Mucosa of descending colon (tissue), 3 donors: ENCODE measurements at regions not wholly inside any gene's neighbourhood (a gene's known extent, or its start where the extent isn't known, plus 50 kb on each side); places are given as distances from the start of the nearest gene placed in this dataset.

Experiments used
- ATAC-seq: fragments of 200-7000 bp; cut with Tn5 transposase; one replicate; pipeline ENCODE4 v1.9.1; 2020; ENCODE audit warnings: mild to moderate bottlenecking, moderate library complexity
- DNase-seq, 3 donors: peaks; one replicate each; pipeline ENCODE4 v3.0.0-alpha.2; 2020
- H3K36me3 ChIP-seq: fragments of 200-600 bp; one replicate; pipeline ENCODE4 v1.8.0; 2021; ENCODE audit warnings: low read depth, mild to moderate bottlenecking
- H3K4me1 ChIP-seq: fragments of 200-600 bp; one replicate; pipeline ENCODE4 v1.8.0; 2021; ENCODE audit warnings: low read depth, mild to moderate bottlenecking
- H3K4me3 ChIP-seq: fragments of 200-600 bp; one replicate; pipeline ENCODE4 v1.8.0; 2021; ENCODE audit warnings: mild to moderate bottlenecking
- H3K9me3 ChIP-seq: fragments of 200-600 bp; one replicate; pipeline ENCODE4 v1.8.0; 2021; ENCODE audit warnings: mild to moderate bottlenecking
- CTCF ChIP-seq: fragments of 200-600 bp; IDR thresholded peaks from one replicate; pipeline ENCODE4 v1.8.0; 2022; ENCODE audit warnings: antibody characterized with exemption, mild to moderate bottlenecking
- intact Hi-C, 2 donors: fragments of 100-400 bp; cut with DNase I in 1 of 2; cut with micrococcal nuclease in 1 of 2; formaldehyde crosslinking; loops; one replicate each; pipeline versions ENCODE4 v1.11.0 to v1.11.1; 2022; cut with DNase I, micrococcal nuclease
- donor health status: DM: no; HTN: no; CAD: no; lungs with moderate emphysema.
- donor health status: DM: no; HTN: no; CAD: no.
- donor health status: DM: no; HTN: yes; CAD: no.

GRCh38 chr4:156662921-156663320, 308.7 kb downstream of the PDGFC start:
- ATAC-seq (no peak), DNase-seq (no peak)
- TF ChIP-seq CTCF, result no peak
- H3K4me1 ChIP-seq, result no peaks in the 10 kb centered on the region
- intact Hi-C loops, result loop anchor here in 1 of 2 donors (10.0 kb wide), 1 partner anchor 188 kb away; no protein-coding TSS in a partner anchor
- no peak overlapping the region for H3K4me3 ChIP-seq
- H3K36me3 ChIP-seq, result no peaks in the 10 kb centered on the region
- no peaks in the 10 kb centered on the region for H3K9me3 ChIP-seq

GRCh38 chr4:156661555-156661954, 310.0 kb downstream of the PDGFC start:
- H3K4me1 ChIP-seq, result no peaks in the 10 kb centered on the region
- no peak for ATAC-seq
- no peaks in the 10 kb centered on the region for H3K36me3 ChIP-seq
- intact Hi-C loops, result loop anchor here in 1 of 2 donors (10.0 kb wide), 1 partner anchor 187 kb away; no protein-coding TSS in a partner anchor
- no peak for TF ChIP-seq CTCF
- H3K4me3 ChIP-seq, result no peak overlapping the region
- no peaks in the 10 kb centered on the region for H3K9me3 ChIP-seq
- no peak for DNase-seq

- Histone ChIP-seq H3K36me3 (no peaks in the 10 kb centered on the region), H3K4me1 (no peaks in the 10 kb centered on the region), H3K9me3 (no peaks in the 10 kb centered on the region), H3K4me3 (no peak overlapping the region)
- ATAC-seq (no peak), DNase-seq (no peak)
- no peak for TF ChIP-seq CTCF
- intact Hi-C loops, result loop anchor here in 1 of 2 donors (10.0 kb wide), 1 partner anchor 186 kb away; no protein-coding TSS in a partner anchor
These were observed 311.1 kb downstream of the PDGFC start for GRCh38 chr4:156660465-156660864.

- Histone ChIP-seq H3K9me3 (no peaks in the 10 kb centered on the region), H3K4me1 (no peaks in the 10 kb centered on the region), H3K4me3 (no peak overlapping the region), H3K36me3 (no peaks in the 10 kb centered on the region)
- intact Hi-C loops, result loop anchor here in 1 of 2 donors (10.0 kb wide), 1 partner anchor 185 kb away; no protein-coding TSS in a partner anchor
- DNase-seq (no peak), ATAC-seq (no peak)
- no peak for TF ChIP-seq CTCF
These were observed 311.6 kb downstream of the PDGFC start for GRCh38 chr4:156659983-156660382.

- TF ChIP-seq CTCF, result no peak
- Histone ChIP-seq H3K4me3 (no peak overlapping the region), H3K36me3 (no peaks in the 10 kb centered on the region), H3K9me3 (no peaks in the 10 kb centered on the region), H3K4me1 (no peaks in the 10 kb centered on the region)
- intact Hi-C loops, result no loop called here
- DNase-seq (no peak), ATAC-seq (no peak)
These were observed 312.0 kb downstream of the PDGFC start for GRCh38 chr4:156659570-156659969.

GRCh38 chr4:156656896-156657295, 314.7 kb downstream of the PDGFC start:
- no peaks in the 10 kb centered on the region for H3K9me3 ChIP-seq
- DNase-seq (no peak), ATAC-seq (no peak)
- no peak for TF ChIP-seq CTCF
- intact Hi-C loops, result no loop called here
- no peaks in the 10 kb centered on the region for H3K36me3 ChIP-seq
- H3K4me1 ChIP-seq, result no peaks in the 10 kb centered on the region
- H3K4me3 ChIP-seq, result no peak overlapping the region
